ENCODE measurements at regions not wholly inside any gene's neighbourhood (a gene's known extent, or its start where the extent isn't known, plus 50 kb on each side); places are given as distances from the start of the nearest gene placed in this dataset.

DNA sequence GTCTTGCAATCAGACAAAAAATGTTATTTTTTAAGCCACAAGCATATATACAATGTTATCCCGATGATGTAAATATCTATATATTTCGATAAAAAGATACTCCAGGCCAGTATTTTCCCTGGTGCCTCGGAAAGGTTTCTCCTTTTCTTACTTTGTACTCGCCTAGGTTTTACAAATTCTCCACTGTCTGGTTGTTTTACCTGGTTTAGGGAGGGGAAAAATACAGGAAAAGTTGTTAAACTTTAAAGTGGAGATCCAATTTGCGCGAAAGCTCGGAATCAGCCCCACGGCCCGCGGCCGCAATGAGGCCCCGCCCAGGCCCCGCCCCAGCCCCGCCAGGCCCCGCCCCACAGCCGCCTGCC is 58.4 kb upstream of the WNT7B start:
- H3K4me3 Mint-ChIP-seq, result peak overlapping the region; percentile 72 to 82
- peaks cover 3% of the 10 kb centered on the region for H3K23me2 ChIP-seq (ENCODE audit: insufficient read length, low read depth, low read length, poor library complexity, severe bottlenecking)
- H2BK20ac ChIP-seq (ENCODE audit: low read depth, low read length, poor library complexity, severe bottlenecking), result no peak overlapping the region
- no peak overlapping the region for H3K14ac ChIP-seq (ENCODE audit: insufficient read depth, low read length)
- H3K18ac ChIP-seq (ENCODE audit: insufficient read length, low read depth, low read length), result no peak overlapping the region
- no peak overlapping the region for H2BK12ac ChIP-seq (ENCODE audit: insufficient read length, low read depth, low read length)
- no CpG with 5 or more reads among the region's 16 CpGs for WGBS (ENCODE audit: extremely low coverage, insufficient read length, low lambda C conversion rate)
- H3K27ac Mint-ChIP-seq, result peak overlapping the region in 1 of 3 experiments; percentile 43; a peak in 1 of 7 replicates
- peak overlapping the region; percentile 77 for H2AFZ ChIP-seq (ENCODE audit: low read length)
- H3K9ac ChIP-seq (ENCODE audit: extremely low read depth, insufficient read length, low read length), result peak overlapping the region; percentile 86
- H3K4ac ChIP-seq (ENCODE audit: low read depth, low read length), result no peak overlapping the region
- no peaks in the 10 kb centered on the region for H4K20me1 ChIP-seq (ENCODE audit: control insufficient read depth, insufficient read depth, insufficient read length)
- H3K4me1 ChIP-seq (ENCODE audit: insufficient read depth, low read length), result peaks cover 4% of the 10 kb centered on the region; the same call in 1 of the 2 replicates
- TF ChIP-seq, protein P1, sequence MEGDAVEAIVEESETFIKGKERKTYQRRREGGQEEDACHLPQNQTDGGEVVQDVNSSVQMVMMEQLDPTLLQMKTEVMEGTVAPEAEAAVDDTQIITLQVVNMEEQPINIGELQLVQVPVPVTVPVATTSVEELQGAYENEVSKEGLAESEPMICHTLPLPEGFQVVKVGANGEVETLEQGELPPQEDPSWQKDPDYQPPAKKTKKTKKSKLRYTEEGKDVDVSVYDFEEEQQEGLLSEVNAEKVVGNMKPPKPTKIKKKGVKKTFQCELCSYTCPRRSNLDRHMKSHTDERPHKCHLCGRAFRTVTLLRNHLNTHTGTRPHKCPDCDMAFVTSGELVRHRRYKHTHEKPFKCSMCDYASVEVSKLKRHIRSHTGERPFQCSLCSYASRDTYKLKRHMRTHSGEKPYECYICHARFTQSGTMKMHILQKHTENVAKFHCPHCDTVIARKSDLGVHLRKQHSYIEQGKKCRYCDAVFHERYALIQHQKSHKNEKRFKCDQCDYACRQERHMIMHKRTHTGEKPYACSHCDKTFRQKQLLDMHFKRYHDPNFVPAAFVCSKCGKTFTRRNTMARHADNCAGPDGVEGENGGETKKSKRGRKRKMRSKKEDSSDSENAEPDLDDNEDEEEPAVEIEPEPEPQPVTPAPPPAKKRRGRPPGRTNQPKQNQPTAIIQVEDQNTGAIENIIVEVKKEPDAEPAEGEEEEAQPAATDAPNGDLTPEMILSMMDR (conservative IDR thresholded peaks at IDR 0.05), result no peak
- H4K5ac ChIP-seq (ENCODE audit: insufficient read length, low read depth, low read length), result no peak overlapping the region
- no peak overlapping the region for H2BK120ac ChIP-seq (ENCODE audit: low read depth, low read length, poor library complexity, severe bottlenecking)
- H3K4me1 Mint-ChIP-seq, result peaks cover 32 to 41% of the 10 kb centered on the region in 2 experiments
- H3K27ac ChIP-seq (ENCODE audit: insufficient read length, low read depth, low read length), result no peak overlapping the region
- no peak overlapping the region for H3K23ac ChIP-seq (ENCODE audit: insufficient read length, low read depth, low read length)
- H3K79me2 ChIP-seq (ENCODE audit: insufficient read depth, low read length), result no peaks in the 10 kb centered on the region
- H4K91ac ChIP-seq (ENCODE audit: insufficient read length, low read depth, low read length), result no peak overlapping the region
- H3K56ac ChIP-seq (ENCODE audit: insufficient read length, low read depth, low read length), result no peak overlapping the region
- no peak for DNase-seq
- no peaks in the 10 kb centered on the region for H3K79me1 ChIP-seq (ENCODE audit: insufficient read depth, low read depth, low read length, poor library complexity, severe bottlenecking)
- H3K9me3 Mint-ChIP-seq, result no peaks in the 10 kb centered on the region
- H2AK5ac ChIP-seq (ENCODE audit: insufficient read length, low read length), result no peak overlapping the region
- no peak overlapping the region for H2BK5ac ChIP-seq (ENCODE audit: insufficient read length, low read length)
- H3K9me3 ChIP-seq (ENCODE audit: control insufficient read depth, low read depth, low read length), result no peaks in the 10 kb centered on the region
- H3K27me3 Mint-ChIP-seq (ENCODE audit: low read depth), result no peaks in the 10 kb centered on the region; the same call in 1 of the 2 replicates
- H3K27me3 ChIP-seq (ENCODE audit: insufficient read depth, low read length), result no peaks in the 10 kb centered on the region
- H2BK15ac ChIP-seq (ENCODE audit: low read depth, low read length), result no peak overlapping the region
- no peak overlapping the region for H3T11ph ChIP-seq (ENCODE audit: low read length)
- no peak overlapping the region for H4K8ac ChIP-seq (replicated peaks; ENCODE audit: insufficient read length, low read depth, low read length)
- H3K4me2 ChIP-seq (ENCODE audit: insufficient read depth, insufficient read length, low read length), result peak overlapping the region; percentile 51
- no peaks in the 10 kb centered on the region for H3K36me3 Mint-ChIP-seq (ENCODE audit: insufficient read depth in 1 of 3, low read depth in 3 of 3)
